ENCODE measurements at regions not wholly inside any gene's neighbourhood (a gene's known extent, or its start where the extent isn't known, plus 50 kb on each side); places are given as distances from the start of the nearest gene placed in this dataset.
"Not testable (repeated sequence)": the region's sequence is repeated elsewhere in the genome, so short reads cannot be mapped to it uniquely, and the experiment has no call there.

DNA sequence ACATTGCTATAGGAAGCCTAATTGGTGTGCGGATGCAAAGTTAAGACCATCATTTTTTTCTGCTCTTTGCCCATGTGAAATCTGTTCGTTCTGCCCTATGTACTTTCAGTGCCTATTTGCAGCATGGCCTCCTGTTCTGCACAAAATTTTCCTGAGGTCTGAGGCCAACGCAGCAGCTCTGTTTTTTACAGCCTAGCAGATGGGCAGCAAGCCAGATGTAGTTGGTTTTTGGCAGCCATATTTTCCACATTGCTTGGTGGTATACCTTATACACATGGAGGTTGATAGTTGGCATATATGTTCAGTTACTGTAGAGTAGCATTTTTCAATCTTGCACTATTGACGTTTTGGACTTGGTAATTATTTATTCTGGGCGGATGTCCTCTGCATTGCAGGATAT lies 133.5 kb upstream of the MRPS30 start:
- Histone ChIP-seq H4K20me1 (ENCODE audit: insufficient read depth, low read length) (no peaks in the 10 kb centered on the region), H3K4me1 (ENCODE audit: low read length) (no peaks in the 10 kb centered on the region), H3K9me3 (ENCODE audit: insufficient read depth, low read length) (no peaks in the 10 kb centered on the region), H3K79me2 (ENCODE audit: low read length) (no peaks in the 10 kb centered on the region), H3K27ac (ENCODE audit: low read length) (no peak overlapping the region), H3K27me3 (ENCODE audit: low read depth, low read length) (no peaks in the 10 kb centered on the region), H3K4me2 (ENCODE audit: low read length) (no peak overlapping the region), H2AFZ (ENCODE audit: low read depth, low read length) (no peak overlapping the region), H3K36me3 (replicated peaks; ENCODE audit: low read depth, low read length) (no peaks in the 10 kb centered on the region), H3K9ac (ENCODE audit: low read length) (no peak overlapping the region), H3K4me3 (ENCODE audit: low read length) (no peak overlapping the region)
- TF ChIP-seq EZH2phosphoT487 (IDR thresholded peaks at IDR 0.05; ENCODE audit: low read depth) = no peak
- TF ChIP-seq, protein P1, sequence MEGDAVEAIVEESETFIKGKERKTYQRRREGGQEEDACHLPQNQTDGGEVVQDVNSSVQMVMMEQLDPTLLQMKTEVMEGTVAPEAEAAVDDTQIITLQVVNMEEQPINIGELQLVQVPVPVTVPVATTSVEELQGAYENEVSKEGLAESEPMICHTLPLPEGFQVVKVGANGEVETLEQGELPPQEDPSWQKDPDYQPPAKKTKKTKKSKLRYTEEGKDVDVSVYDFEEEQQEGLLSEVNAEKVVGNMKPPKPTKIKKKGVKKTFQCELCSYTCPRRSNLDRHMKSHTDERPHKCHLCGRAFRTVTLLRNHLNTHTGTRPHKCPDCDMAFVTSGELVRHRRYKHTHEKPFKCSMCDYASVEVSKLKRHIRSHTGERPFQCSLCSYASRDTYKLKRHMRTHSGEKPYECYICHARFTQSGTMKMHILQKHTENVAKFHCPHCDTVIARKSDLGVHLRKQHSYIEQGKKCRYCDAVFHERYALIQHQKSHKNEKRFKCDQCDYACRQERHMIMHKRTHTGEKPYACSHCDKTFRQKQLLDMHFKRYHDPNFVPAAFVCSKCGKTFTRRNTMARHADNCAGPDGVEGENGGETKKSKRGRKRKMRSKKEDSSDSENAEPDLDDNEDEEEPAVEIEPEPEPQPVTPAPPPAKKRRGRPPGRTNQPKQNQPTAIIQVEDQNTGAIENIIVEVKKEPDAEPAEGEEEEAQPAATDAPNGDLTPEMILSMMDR (IDR thresholded peaks at IDR 0.05; ENCODE audit: low read depth, low read length) = no peak

DNA sequence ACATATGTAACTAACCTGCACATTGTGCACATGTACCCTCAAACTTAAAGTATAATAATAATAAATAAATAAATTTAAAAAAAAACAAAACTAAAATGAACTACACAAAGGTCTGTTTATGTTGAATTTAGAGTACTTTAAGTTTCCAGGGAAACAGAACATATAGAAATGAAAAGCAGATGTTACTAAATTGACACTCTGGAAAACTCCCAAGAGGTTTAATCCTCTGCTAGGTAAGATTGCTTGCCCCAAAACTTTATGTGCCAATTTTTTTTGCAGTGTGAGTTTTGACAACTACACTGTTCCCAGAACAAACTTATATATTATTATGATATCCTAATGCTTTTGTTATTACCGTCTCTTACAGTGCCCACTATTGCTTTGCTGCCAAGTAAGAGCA lies 134.3 kb upstream of the MRPS30 start:
- Histone ChIP-seq H2AFZ (ENCODE audit: low read depth, low read length) (no peak overlapping the region), H3K27ac (ENCODE audit: low read length) (no peak overlapping the region), H3K9me3 (ENCODE audit: insufficient read depth, low read length) (no peaks in the 10 kb centered on the region), H3K4me1 (ENCODE audit: low read length) (no peaks in the 10 kb centered on the region), H3K79me2 (ENCODE audit: low read length) (no peaks in the 10 kb centered on the region), H4K20me1 (ENCODE audit: insufficient read depth, low read length) (no peaks in the 10 kb centered on the region), H3K27me3 (ENCODE audit: low read depth, low read length) (no peaks in the 10 kb centered on the region), H3K4me2 (ENCODE audit: low read length) (no peak overlapping the region), H3K9ac (ENCODE audit: low read length) (no peak overlapping the region), H3K4me3 (ENCODE audit: low read length) (no peak overlapping the region), H3K36me3 (replicated peaks; ENCODE audit: low read depth, low read length) (no peaks in the 10 kb centered on the region)
- TF ChIP-seq, protein P1 (IDR thresholded peaks at IDR 0.05; ENCODE audit: low read depth, low read length) = no peak
- no peak for TF ChIP-seq EZH2phosphoT487 (IDR thresholded peaks at IDR 0.05; ENCODE audit: low read depth)

DNA sequence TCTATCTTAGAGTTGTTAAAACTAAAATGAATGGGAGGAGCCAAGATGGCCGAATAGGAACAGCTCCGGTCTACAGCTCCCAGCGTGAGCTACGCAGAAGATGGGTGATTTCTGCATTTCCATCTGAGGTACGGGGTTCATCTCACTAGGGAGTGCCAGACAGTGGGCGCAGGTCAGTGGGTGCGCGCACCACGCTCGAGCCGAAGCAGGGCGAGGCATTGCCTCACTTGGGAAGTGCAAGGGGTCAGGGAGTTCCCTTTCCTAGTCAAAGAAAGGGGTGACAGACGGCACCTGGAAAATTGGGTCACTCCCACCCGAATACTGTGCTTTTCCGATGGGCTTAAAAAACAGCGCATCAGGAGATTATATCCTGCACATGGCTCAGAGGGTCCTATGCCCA lies 140.3 kb upstream of the MRPS30 start:
- not testable (repeated sequence) for H3K27me3 ChIP-seq (ENCODE audit: low read depth, low read length); H3K9me3 ChIP-seq (ENCODE audit: insufficient read depth, low read length); H4K20me1 ChIP-seq (ENCODE audit: insufficient read depth, low read length); H3K4me3 ChIP-seq (ENCODE audit: low read length); H3K79me2 ChIP-seq (ENCODE audit: low read length); H3K9ac ChIP-seq (ENCODE audit: low read length); H3K27ac ChIP-seq (ENCODE audit: low read length); H3K4me2 ChIP-seq (ENCODE audit: low read length); H2AFZ ChIP-seq (ENCODE audit: low read depth, low read length); H3K36me3 ChIP-seq (replicated peaks; ENCODE audit: low read depth, low read length); H3K4me1 ChIP-seq (ENCODE audit: low read length)

DNA sequence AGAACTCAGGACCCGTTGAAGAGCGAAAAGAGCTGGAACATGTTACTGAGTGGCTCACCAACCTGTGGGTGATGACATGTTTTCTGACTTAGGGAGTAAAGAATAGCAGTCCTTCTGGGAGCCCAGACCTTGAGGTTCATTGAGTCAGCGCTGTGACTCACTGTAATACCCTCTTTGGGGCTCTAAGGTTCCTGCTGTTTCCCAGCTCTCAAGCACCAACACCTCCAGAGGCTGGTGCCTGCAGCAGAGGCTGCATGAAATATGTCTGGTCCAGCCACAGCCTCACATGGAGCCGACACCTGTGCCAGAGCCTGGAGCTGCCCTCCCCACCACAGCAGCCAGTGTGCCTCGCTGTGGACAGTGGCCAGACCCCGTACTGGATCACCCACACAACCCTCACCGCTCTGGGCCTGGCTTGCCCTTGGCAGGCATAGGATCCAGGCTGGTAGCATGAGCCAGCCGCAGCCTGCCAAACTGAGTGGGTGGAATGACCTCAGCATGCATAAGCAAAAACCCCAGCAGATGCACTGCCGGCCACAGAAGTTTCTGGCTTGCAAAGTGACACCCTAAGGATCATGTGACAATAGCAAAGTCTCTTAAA lies 143.5 kb upstream of the MRPS30 start:
- no peak for TF ChIP-seq EZH2phosphoT487 (IDR thresholded peaks at IDR 0.05; ENCODE audit: low read depth)
- TF ChIP-seq, protein P1 (IDR thresholded peaks at IDR 0.05; ENCODE audit: low read depth, low read length) = no peak
- no peak overlapping the region for H3K9ac ChIP-seq (ENCODE audit: low read length)
- H2AFZ ChIP-seq (ENCODE audit: low read depth, low read length) = no peak overlapping the region
- H3K79me2 ChIP-seq (ENCODE audit: low read length) = no peaks in the 10 kb centered on the region
- H3K36me3 ChIP-seq (replicated peaks; ENCODE audit: low read depth, low read length) = no peaks in the 10 kb centered on the region
- H3K4me1 ChIP-seq (ENCODE audit: low read length) = no peaks in the 10 kb centered on the region
- H3K9me3 ChIP-seq (ENCODE audit: insufficient read depth, low read length) = no peaks in the 10 kb centered on the region
- H3K27me3 ChIP-seq (ENCODE audit: low read depth, low read length) = no peaks in the 10 kb centered on the region
- no peak overlapping the region for H3K4me2 ChIP-seq (ENCODE audit: low read length)
- H3K27ac ChIP-seq (ENCODE audit: low read length) = no peak overlapping the region
- no peak overlapping the region for H3K4me3 ChIP-seq (ENCODE audit: low read length)
- H4K20me1 ChIP-seq (ENCODE audit: insufficient read depth, low read length) = no peaks in the 10 kb centered on the region

DNA sequence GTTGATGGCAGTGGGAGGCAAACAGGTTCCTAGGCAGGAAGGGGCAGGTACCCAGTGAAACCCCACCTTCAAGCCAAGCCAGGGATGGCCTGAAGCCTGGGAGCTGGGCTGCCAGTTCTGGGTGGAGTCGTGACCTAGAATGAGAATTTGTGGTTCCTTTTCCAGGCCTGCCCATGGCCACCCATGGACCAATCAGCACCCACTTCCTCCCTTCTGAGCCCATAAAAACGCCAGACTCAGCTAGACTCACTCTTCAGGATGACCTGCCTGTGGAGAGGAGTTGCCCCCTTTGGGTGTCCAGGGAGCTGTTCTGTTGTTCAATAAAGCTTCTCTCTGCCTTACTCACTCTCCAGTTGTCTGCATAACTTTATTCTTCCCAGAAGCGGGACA lies 144.0 kb upstream of the MRPS30 start:
- no peak overlapping the region for H3K4me2 ChIP-seq (ENCODE audit: low read length)
- no peaks in the 10 kb centered on the region for H4K20me1 ChIP-seq (ENCODE audit: insufficient read depth, low read length)
- H3K27me3 ChIP-seq (ENCODE audit: low read depth, low read length) = no peaks in the 10 kb centered on the region

More for the DNA sequence above, 144.0 kb upstream of the MRPS30 start:
- H3K4me1 ChIP-seq (ENCODE audit: low read length) = no peaks in the 10 kb centered on the region
- H3K4me3 ChIP-seq (ENCODE audit: low read length) = no peak overlapping the region
- H3K9me3 ChIP-seq (ENCODE audit: insufficient read depth, low read length) = no peaks in the 10 kb centered on the region
- H2AFZ ChIP-seq (ENCODE audit: low read depth, low read length) = no peak overlapping the region
- no peaks in the 10 kb centered on the region for H3K36me3 ChIP-seq (replicated peaks; ENCODE audit: low read depth, low read length)
- no peaks in the 10 kb centered on the region for H3K79me2 ChIP-seq (ENCODE audit: low read length)
- no peak overlapping the region for H3K9ac ChIP-seq (ENCODE audit: low read length)
- TF ChIP-seq EZH2phosphoT487 (IDR thresholded peaks at IDR 0.05; ENCODE audit: low read depth) = no peak
- TF ChIP-seq, protein P1 (IDR thresholded peaks at IDR 0.05; ENCODE audit: low read depth, low read length) = no peak
- H3K27ac ChIP-seq (ENCODE audit: low read length) = no peak overlapping the region
